CD14-positive monocyte (primary cell): ENCODE measurements at regions not wholly inside any gene's neighbourhood (a gene's known extent, or its start where the extent isn't known, plus 50 kb on each side); places are given as distances from the start of the nearest gene placed in this dataset.

Experiments
- DNase-seq, 3 donors: peaks; one replicate each; pipeline ENCODE4 v3.0.0-alpha.2; 2011 to 2022
- H2AFZ ChIP-seq: 2 replicates; pipeline ENCODE4 v1.6.0; 2012; ENCODE audit warnings: mild to moderate bottlenecking, low read depth, low read length, inconsistent platforms; ENCODE audit not compliant: insufficient read depth, poor library complexity, severe bottlenecking
- H3K27ac ChIP-seq, 2 donors: 1 replicate in 1 of 2; 2 replicates in 1 of 2; pipeline ENCODE4 v1.5.1; 2012 to 2013; ENCODE audit warnings: low read length in 2 of 2, control low read depth in 1 of 2, inconsistent platforms in 1 of 2, low read depth in 1 of 2, mild to moderate bottlenecking in 1 of 2
- H3K27me3 ChIP-seq, 2 donors: one replicate each; pipeline versions ENCODE4 v1.6.0 to v1.6.1; 2011 to 2013; ENCODE audit warnings: low read length in 2 of 2; ENCODE audit not compliant: control insufficient read depth in 2 of 2, insufficient read depth in 2 of 2
- H3K36me3 ChIP-seq, 2 donors: replicated peaks in 1 of 2; 1 replicate in 1 of 2; 2 replicates in 1 of 2; pipeline versions ENCODE4 v1.5.1 to v1.6.1; 2012 to 2013; ENCODE audit warnings: low read length in 2 of 2, control low read depth in 1 of 2, inconsistent platforms in 1 of 2, mild to moderate bottlenecking in 1 of 2; ENCODE audit not compliant: insufficient read depth in 2 of 2, control insufficient read depth in 1 of 2
- H3K4me1 ChIP-seq, 2 donors: 1 replicate in 1 of 2; 2 replicates in 1 of 2; pipeline versions ENCODE4 v1.5.1 to v1.6.1; 2012 to 2013; ENCODE audit warnings: low read length in 2 of 2, control low read depth in 1 of 2, inconsistent platforms in 1 of 2, mild to moderate bottlenecking in 1 of 2, moderate library complexity in 1 of 2; ENCODE audit not compliant: insufficient read depth in 2 of 2, control insufficient read depth in 1 of 2
- H3K4me2 ChIP-seq: replicated peaks from 2 replicates; pipeline ENCODE3; 2012; ENCODE audit warnings: low read length, moderate library complexity, mild to moderate bottlenecking; ENCODE audit not compliant: poor library complexity, severe bottlenecking; ENCODE audit errors: extremely low read depth
- H3K4me3 ChIP-seq, 3 experiments: fragments of 200-600 bp in 1 of 3; sonication (generic) in 1 of 3; replicated peaks in 1 of 3; 1 replicate in 2 of 3; 2 replicates in 1 of 3; pipeline ENCODE4 v1.5.1; 2011 to 2013; ENCODE audit warnings: low read length in 3 of 3, mild to moderate bottlenecking in 3 of 3, control low read depth in 2 of 3, low read depth in 2 of 3, inconsistent platforms in 1 of 3, moderate library complexity in 1 of 3
- H3K79me2 ChIP-seq: 2 replicates; pipeline ENCODE4 v1.6.0; 2012; ENCODE audit warnings: mild to moderate bottlenecking, control low read depth, inconsistent platforms, low read length, moderate library complexity; ENCODE audit not compliant: insufficient read depth
- H3K9ac ChIP-seq: 2 replicates; pipeline ENCODE4 v1.6.0; 2017; ENCODE audit warnings: low read length, mild to moderate bottlenecking; ENCODE audit not compliant: insufficient read depth, poor library complexity, severe bottlenecking
- H3K9me3 ChIP-seq, 2 donors: replicated peaks in 1 of 2; 1 replicate in 1 of 2; 2 replicates in 1 of 2; pipeline versions ENCODE4 v1.5.1 to v1.6.1; 2012 to 2013; ENCODE audit warnings: low read length in 2 of 2, control low read depth in 1 of 2; ENCODE audit not compliant: control insufficient read depth in 1 of 2, insufficient read depth in 1 of 2
- H4K20me1 ChIP-seq: 2 replicates; pipeline ENCODE4 v1.6.0; 2012; ENCODE audit warnings: mild to moderate bottlenecking, low read length, control low read depth, moderate library complexity; ENCODE audit not compliant: insufficient read depth
- H3K27ac Mint-ChIP-seq, 7 donors: one replicate each; pipeline ENCODE4 v1.8.0; 2020; ENCODE audit warnings: mild to moderate bottlenecking in 7 of 7, mixed read lengths in 7 of 7, moderate library complexity in 6 of 7, inconsistent platforms in 2 of 7
- H3K27me3 Mint-ChIP-seq, 3 donors: one replicate each; pipeline ENCODE4 v1.8.0; 2021 to 2022; ENCODE audit warnings: low read depth in 3 of 3, mild to moderate bottlenecking in 3 of 3, mixed read lengths in 3 of 3, moderate library complexity in 3 of 3, inconsistent platforms in 1 of 3
- H3K36me3 Mint-ChIP-seq, 2 donors: one replicate each; pipeline ENCODE4 v1.8.0; 2020; ENCODE audit warnings: mixed read lengths in 2 of 2, inconsistent platforms in 1 of 2, mild to moderate bottlenecking in 1 of 2
- H3K4me1 Mint-ChIP-seq: one replicate; pipeline ENCODE4 v1.8.0; 2020; ENCODE audit warnings: mild to moderate bottlenecking, mixed read lengths
- H3K4me3 Mint-ChIP-seq, 2 donors: one replicate each; pipeline ENCODE4 v1.8.0; 2020; ENCODE audit warnings: mild to moderate bottlenecking in 2 of 2, mixed read lengths in 2 of 2, moderate library complexity in 1 of 2
- H3K9me3 Mint-ChIP-seq, 7 donors: one replicate each; pipeline ENCODE4 v1.8.0; 2020 to 2022; ENCODE audit warnings: mixed read lengths in 7 of 7, mild to moderate bottlenecking in 6 of 7, moderate library complexity in 6 of 7, inconsistent platforms in 2 of 7
- WGBS: methylation state at CpG from one replicate; pipeline ENCODE4 v1.1.5; 2013; ENCODE audit warnings: missing lambda C conversion rate; ENCODE audit not compliant: insufficient coverage; 5-methylcytosine and 5-hydroxymethylcytosine counted together
- intact Hi-C, 2 donors: fragments of 100-400 bp; cut with micrococcal nuclease; formaldehyde crosslinking; loops; one replicate each; pipeline versions ENCODE4 v1.15.0 to v1.15.1; 2023
- TF ChIP-seq, protein P1 (sequence below): fragments of 200-600 bp; IDR thresholded peaks from one replicate; pipeline ENCODE4 v1.8.0; 2022; ENCODE audit warnings: antibody characterized with exemption, mild to moderate bottlenecking

DNA sequence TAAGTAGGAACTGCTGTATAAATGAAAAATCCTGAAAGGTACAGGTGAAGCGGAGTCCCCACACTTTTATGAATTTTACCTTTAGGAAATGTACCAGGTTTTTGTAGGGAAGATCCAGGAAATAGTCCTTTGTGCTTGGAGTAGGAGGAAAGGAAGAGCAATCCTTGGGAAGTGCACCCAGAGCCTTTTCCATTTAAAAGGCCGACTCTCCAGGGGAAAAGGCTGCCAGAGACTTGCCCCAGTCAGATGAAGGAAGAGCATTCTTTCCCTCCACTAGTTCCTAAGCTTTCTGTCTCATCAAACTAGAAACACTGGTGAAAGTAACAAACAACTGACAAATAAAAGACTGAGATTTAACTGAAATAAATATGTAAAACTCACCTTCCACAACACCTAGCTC lies 779.4 kb upstream of the CDH6 start:
- Histone ChIP-seq H3K4me3 (no peak overlapping the region), H4K20me1 (no peaks in the 10 kb centered on the region), H3K27me3 (no peaks in the 10 kb centered on the region), H2AFZ (no peak overlapping the region), H3K79me2 (no peaks in the 10 kb centered on the region), H3K9ac (no peak overlapping the region), H3K4me2 (peak overlapping the region; percentile 34), H3K4me1 (peaks cover 0 to 3% of the 10 kb centered on the region in 2 donors), H3K36me3 (no peaks in the 10 kb centered on the region), H3K27ac (no peak overlapping the region), H3K9me3 (no peaks in the 10 kb centered on the region)
- Mint-ChIP-seq H3K27ac (peak overlapping the region in 1 of 7 donors; percentile 41), H3K36me3 (no peaks in the 10 kb centered on the region), H3K4me3 (no peak overlapping the region), H3K4me1 (peaks cover 9% of the 10 kb centered on the region), H3K27me3 (peaks cover 0 to 5% (median 3%) of the 10 kb centered on the region in 3 donors), H3K9me3 (peaks cover 0 to 2% (median 0%) of the 10 kb centered on the region in 7 donors)
- TF ChIP-seq, protein P1, sequence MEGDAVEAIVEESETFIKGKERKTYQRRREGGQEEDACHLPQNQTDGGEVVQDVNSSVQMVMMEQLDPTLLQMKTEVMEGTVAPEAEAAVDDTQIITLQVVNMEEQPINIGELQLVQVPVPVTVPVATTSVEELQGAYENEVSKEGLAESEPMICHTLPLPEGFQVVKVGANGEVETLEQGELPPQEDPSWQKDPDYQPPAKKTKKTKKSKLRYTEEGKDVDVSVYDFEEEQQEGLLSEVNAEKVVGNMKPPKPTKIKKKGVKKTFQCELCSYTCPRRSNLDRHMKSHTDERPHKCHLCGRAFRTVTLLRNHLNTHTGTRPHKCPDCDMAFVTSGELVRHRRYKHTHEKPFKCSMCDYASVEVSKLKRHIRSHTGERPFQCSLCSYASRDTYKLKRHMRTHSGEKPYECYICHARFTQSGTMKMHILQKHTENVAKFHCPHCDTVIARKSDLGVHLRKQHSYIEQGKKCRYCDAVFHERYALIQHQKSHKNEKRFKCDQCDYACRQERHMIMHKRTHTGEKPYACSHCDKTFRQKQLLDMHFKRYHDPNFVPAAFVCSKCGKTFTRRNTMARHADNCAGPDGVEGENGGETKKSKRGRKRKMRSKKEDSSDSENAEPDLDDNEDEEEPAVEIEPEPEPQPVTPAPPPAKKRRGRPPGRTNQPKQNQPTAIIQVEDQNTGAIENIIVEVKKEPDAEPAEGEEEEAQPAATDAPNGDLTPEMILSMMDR: no peak
- no CpG with 5 or more reads among the region's 2 CpGs for WGBS
- intact Hi-C loops: no loop called here
- DNase-seq: no peak

GRCh38 chr5:30413540-30413939 lies 779.9 kb upstream of the CDH6 start:
- Histone ChIP-seq H3K9ac (no peak overlapping the region), H2AFZ (no peak overlapping the region), H3K36me3 (no peaks in the 10 kb centered on the region), H3K4me1 (peaks cover 0 to 3% of the 10 kb centered on the region in 2 donors), H3K4me3 (no peak overlapping the region), H3K27me3 (no peaks in the 10 kb centered on the region), H3K4me2 (peak overlapping the region; percentile 34), H3K9me3 (no peaks in the 10 kb centered on the region), H3K27ac (no peak overlapping the region), H4K20me1 (no peaks in the 10 kb centered on the region), H3K79me2 (no peaks in the 10 kb centered on the region)
- intact Hi-C loops: no loop called here
- TF ChIP-seq, protein P1: no peak
- peaks cover 0 to 2% (median 0%) of the 10 kb centered on the region in 7 donors for H3K9me3 Mint-ChIP-seq
- peaks cover 9% of the 10 kb centered on the region for H3K4me1 Mint-ChIP-seq
- peak overlapping the region in 1 of 7 donors; percentile 41 for H3K27ac Mint-ChIP-seq
- H3K4me3 Mint-ChIP-seq: peak overlapping the region in 1 of 2 donors; percentile 55
- H3K27me3 Mint-ChIP-seq: peaks cover 0 to 5% (median 3%) of the 10 kb centered on the region in 3 donors
- DNase-seq: peak in 1 of 3 donors; percentile 11
- no CpG with 5 or more reads among the region's 2 CpGs for WGBS
- H3K36me3 Mint-ChIP-seq: no peaks in the 10 kb centered on the region
